Duodenal mucosa (tissue), 2 donors: ENCODE measurements at regions not wholly inside any gene's neighbourhood (a gene's known extent, or its start where the extent isn't known, plus 50 kb on each side); places are given as distances from the start of the nearest gene placed in this dataset.

Source experiments
- H3K27ac ChIP-seq: one replicate; pipeline ENCODE4 v1.7.0; 2013; ENCODE audit warnings: low read depth, low read length
- H3K27me3 ChIP-seq, 2 donors: one replicate each; pipeline ENCODE4 v1.7.0; 2013; ENCODE audit warnings: low read length in 2 of 2, control low read depth in 1 of 2; ENCODE audit not compliant: insufficient read depth in 2 of 2, control insufficient read depth in 1 of 2
- H3K36me3 ChIP-seq, 2 donors: one replicate each; pipeline ENCODE4 v1.7.0; 2013; ENCODE audit warnings: low read length in 2 of 2, control low read depth in 1 of 2; ENCODE audit not compliant: insufficient read depth in 2 of 2, control insufficient read depth in 1 of 2
- H3K4me1 ChIP-seq, 2 donors: one replicate each; pipeline ENCODE4 v1.7.0; 2013; ENCODE audit warnings: low read length in 2 of 2, control low read depth in 1 of 2; ENCODE audit not compliant: insufficient read depth in 2 of 2, control insufficient read depth in 1 of 2
- H3K4me3 ChIP-seq, 2 donors: one replicate each; pipeline ENCODE4 v1.7.0; 2013; ENCODE audit warnings: low read length in 2 of 2, low read depth in 1 of 2
- H3K9ac ChIP-seq, 2 donors: one replicate each; pipeline ENCODE4 v1.7.0; 2013; ENCODE audit warnings: low read length in 2 of 2, low read depth in 1 of 2
- H3K9me3 ChIP-seq, 2 donors: one replicate each; pipeline ENCODE4 v1.7.0; 2013; ENCODE audit warnings: low read length in 2 of 2, control low read depth in 1 of 2; ENCODE audit not compliant: control insufficient read depth in 1 of 2

DNA sequence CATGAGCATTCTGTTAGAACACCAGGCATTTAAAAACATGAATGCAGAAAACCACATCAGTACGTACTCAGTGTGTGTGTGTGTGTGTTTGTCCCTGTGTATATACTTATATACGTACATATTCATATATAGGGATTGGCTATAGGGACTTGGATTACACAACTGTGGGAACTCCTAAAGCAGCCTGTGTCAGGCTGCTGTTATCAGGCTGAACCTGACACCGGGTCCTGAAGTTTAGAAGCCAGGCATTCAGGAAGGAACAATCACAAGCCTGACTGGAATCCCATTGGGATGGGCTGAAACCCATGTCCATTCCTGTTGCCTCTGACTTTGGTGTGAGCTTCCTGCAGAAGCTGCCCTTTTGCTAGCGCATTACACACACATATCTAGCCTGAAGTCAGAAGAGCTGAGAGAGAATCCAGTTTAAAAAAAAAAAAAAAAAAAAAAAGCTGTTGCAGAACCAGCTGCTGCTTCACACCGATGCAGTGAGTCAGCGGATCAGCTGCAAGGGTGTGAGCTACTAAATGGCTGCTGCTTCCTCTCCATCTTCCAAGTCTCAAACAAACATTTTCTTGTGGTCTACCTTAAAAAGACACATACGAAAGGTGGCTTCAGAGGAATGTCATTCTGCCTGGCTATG lies 348.1 kb downstream of the THBS2 start:
- Histone ChIP-seq H3K4me1 (no peaks in the 10 kb centered on the region), H3K36me3 (no peaks in the 10 kb centered on the region), H3K9me3 (no peaks in the 10 kb centered on the region), H3K4me3 (no peak overlapping the region), H3K9ac (no peak overlapping the region), H3K27ac (no peak overlapping the region), H3K27me3 (no peaks in the 10 kb centered on the region)

DNA sequence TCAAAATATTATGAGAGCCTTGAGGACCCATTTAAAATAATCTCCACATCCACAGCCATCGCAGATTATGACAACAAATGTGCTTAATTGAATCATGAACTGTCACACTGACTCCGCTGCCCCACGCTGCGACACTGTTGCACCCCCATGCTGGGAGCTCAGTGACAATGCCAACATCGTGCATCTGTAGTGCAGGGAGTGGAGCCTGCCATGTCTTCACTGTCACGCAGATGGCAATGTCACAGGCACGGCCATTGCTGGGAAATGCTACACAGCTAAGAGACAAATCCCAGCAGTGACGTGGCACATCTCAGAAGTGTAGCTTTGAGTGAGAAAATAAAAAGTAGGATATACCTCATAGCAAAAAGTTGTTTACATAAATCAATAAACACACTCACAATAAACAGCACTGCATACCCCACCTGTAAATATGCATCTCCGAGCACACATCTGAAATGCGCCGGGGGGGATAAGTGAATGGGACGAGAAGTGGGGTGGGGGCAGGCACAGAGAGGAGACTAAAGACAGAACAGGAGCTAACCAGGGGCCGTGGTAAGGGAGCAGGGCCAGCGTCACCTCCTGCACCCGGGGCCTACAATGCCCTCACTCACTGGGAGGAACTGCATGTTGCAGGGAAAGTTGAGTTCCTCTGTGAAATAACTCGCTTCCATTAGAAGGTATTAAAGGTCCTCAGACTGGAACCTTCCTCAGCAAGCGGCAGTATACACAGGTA lies 349.9 kb downstream of the THBS2 start:
- H3K27me3 ChIP-seq, result no peaks in the 10 kb centered on the region
- H3K27ac ChIP-seq, result no peak overlapping the region
- H3K4me3 ChIP-seq, result no peak overlapping the region
- H3K9ac ChIP-seq, result no peak overlapping the region
- H3K4me1 ChIP-seq, result no peaks in the 10 kb centered on the region
- no peaks in the 10 kb centered on the region for H3K9me3 ChIP-seq
- H3K36me3 ChIP-seq, result no peaks in the 10 kb centered on the region

DNA sequence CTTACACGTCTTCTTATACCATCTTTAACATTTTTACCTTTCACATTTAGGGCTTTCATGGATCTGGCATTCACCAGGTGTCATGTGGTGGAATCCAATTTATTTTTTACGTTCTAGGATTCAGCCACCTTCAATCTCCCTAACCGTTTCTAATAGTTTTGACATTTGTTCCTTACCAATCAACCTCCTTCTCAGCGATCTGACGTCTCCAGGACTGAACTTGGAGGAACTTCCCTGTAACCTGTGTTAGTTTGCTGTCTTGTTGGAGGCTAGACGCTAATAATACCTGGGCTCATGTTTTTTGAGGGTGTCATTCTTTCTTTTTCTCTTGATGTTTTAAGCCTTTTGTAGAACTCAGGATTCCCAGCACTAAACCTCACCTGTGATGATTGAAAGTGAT lies 351.6 kb downstream of the THBS2 start:
- Histone ChIP-seq H3K9me3 (no peaks in the 10 kb centered on the region), H3K4me3 (no peak overlapping the region), H3K9ac (no peak overlapping the region), H3K27me3 (no peaks in the 10 kb centered on the region), H3K27ac (no peak overlapping the region), H3K4me1 (no peaks in the 10 kb centered on the region), H3K36me3 (no peaks in the 10 kb centered on the region)

DNA sequence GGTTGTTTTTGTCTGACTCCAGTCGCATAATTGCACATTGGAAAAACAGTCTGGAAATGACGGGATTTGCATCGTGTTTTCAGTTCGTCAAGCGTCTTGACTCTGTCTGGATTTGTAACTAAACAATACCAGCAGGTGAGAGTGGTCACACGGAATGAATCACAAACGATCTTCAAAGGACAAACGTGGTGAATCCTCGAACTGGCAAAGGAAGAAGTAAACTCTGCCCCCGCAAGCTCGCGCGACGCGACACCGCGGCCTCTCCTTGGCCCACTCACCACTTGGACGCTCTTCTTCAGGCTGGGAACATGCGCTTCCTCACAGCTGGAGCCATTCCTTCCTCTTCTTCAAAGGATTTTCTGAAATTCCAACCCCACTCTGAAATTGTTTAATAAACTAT lies 352.6 kb downstream of the THBS2 start:
- no peaks in the 10 kb centered on the region for H3K4me1 ChIP-seq
- H3K36me3 ChIP-seq, result no peaks in the 10 kb centered on the region
- no peaks in the 10 kb centered on the region for H3K27me3 ChIP-seq
- no peak overlapping the region for H3K9ac ChIP-seq
- H3K9me3 ChIP-seq, result peaks cover 0 to 2% of the 10 kb centered on the region in 2 donors
- H3K4me3 ChIP-seq, result no peak overlapping the region
- no peak overlapping the region for H3K27ac ChIP-seq

DNA sequence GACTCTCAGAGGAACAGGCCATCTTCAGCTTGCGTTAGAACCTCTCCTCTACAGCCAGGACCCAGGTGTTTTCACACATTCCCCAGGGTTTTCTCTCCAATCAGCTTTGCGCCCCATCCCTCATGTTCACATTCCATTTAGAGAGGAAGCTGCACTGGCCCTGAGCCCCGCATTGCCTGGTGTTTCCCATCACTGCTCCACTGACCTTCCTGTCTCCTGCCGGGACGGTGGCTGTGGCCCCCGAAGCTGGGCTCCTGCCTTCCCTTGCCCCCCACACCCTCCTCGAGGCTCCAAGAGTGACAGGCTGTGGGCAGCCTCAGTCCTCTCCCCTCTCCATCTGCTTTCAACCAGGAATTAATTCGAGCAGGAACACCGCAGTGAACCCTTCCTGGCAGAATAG lies 357.3 kb downstream of the THBS2 start:
- no peaks in the 10 kb centered on the region for H3K27me3 ChIP-seq
- no peaks in the 10 kb centered on the region for H3K36me3 ChIP-seq
- H3K9me3 ChIP-seq, result peaks cover 0 to 2% of the 10 kb centered on the region in 2 donors
- H3K27ac ChIP-seq, result no peak overlapping the region
- H3K4me3 ChIP-seq, result no peak overlapping the region
- no peak overlapping the region for H3K9ac ChIP-seq
- H3K4me1 ChIP-seq, result peaks cover 11 to 13% of the 10 kb centered on the region in 2 donors

DNA sequence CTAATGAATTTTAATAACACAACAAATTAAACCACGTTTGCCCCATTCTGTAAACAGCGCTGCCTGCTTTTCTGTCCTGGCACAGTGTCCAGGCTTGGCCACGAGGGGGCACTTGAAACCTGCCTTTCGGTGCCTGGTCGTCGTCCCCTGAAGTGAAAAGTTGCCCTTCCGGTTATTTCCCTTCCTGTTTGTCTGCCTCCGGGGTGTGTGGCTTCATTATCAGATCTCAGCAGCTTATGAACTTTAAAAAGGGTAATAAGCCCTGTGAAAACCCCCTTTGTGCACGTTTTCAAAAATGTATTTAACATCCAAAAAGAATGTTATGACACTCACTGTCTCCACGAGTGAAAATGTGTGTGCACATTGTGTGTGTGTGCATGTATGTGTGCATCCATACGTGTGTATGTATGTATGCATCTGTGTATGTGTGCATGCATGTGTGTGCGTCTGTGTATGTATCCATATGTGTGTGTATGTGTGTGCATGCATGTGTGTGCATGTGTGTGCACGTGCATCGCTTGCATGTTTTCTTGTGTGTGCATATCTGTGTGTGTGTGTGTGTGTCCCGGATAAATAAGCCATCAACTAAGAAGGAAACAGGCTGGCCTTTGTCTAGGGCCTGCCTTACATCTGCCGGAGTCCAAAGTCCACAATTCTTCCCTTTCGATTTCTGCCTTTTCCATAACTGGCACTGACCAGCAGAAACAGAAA lies 358.4 kb downstream of the THBS2 start:
- Histone ChIP-seq H3K9ac (peak overlapping the region in 1 of 2 donors; percentile 10), H3K27me3 (no peaks in the 10 kb centered on the region), H3K4me1 (peaks cover 11 to 13% of the 10 kb centered on the region in 2 donors), H3K9me3 (peaks cover 0 to 2% of the 10 kb centered on the region in 2 donors), H3K36me3 (no peaks in the 10 kb centered on the region), H3K4me3 (peak overlapping the region; percentile 57 to 60), H3K27ac (peak overlapping the region; percentile 15)

DNA sequence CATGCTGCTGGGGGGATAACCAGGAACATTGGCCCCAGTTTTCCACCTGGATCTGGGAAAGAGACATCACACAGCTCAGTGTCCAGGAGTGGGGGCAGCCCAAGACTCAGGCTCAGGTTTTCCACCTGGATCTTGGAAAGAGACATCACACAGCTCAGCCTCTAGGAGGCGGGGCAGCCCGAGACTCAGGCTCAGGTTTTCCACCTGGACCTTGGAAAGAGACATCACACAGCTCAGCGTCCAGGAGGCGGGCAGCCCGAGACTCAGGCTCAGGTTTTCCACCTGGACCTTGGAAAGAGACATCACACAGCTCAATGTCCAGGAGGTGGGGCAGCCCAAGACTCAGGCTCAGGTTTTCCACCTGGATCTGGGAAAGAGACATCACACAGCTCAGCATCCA lies 361.6 kb downstream of the THBS2 start:
- H3K27me3 ChIP-seq, result no peaks in the 10 kb centered on the region
- H3K27ac ChIP-seq, result no peak overlapping the region
- H3K4me1 ChIP-seq, result peaks cover 11 to 13% of the 10 kb centered on the region in 2 donors
- H3K9me3 ChIP-seq, result peaks cover 0 to 2% of the 10 kb centered on the region in 2 donors
- H3K4me3 ChIP-seq, result no peak overlapping the region
- no peaks in the 10 kb centered on the region for H3K36me3 ChIP-seq
- H3K9ac ChIP-seq, result no peak overlapping the region

DNA sequence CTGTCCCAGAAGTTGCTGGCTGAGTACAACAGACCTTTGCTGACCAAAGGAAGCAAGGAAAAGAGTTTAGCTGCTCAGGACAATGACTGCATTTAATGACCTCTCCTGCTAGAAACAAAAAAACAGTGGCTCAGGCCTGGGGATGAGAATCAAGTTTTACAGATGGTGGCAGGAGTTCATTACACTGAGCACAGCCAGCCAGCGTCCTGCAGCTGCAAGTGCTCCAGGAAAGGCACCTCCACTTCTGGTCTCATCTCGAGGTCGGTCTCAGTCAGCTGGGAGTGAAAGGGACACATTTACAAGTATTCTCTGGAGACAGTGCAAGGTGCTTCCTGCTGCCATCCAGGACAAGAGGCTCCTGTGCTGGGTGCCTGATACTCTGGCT lies 362.7 kb downstream of the THBS2 start:
- Histone ChIP-seq H3K27me3 (peaks cover 0 to 4% of the 10 kb centered on the region in 2 donors), H3K27ac (no peak overlapping the region)

DNA sequence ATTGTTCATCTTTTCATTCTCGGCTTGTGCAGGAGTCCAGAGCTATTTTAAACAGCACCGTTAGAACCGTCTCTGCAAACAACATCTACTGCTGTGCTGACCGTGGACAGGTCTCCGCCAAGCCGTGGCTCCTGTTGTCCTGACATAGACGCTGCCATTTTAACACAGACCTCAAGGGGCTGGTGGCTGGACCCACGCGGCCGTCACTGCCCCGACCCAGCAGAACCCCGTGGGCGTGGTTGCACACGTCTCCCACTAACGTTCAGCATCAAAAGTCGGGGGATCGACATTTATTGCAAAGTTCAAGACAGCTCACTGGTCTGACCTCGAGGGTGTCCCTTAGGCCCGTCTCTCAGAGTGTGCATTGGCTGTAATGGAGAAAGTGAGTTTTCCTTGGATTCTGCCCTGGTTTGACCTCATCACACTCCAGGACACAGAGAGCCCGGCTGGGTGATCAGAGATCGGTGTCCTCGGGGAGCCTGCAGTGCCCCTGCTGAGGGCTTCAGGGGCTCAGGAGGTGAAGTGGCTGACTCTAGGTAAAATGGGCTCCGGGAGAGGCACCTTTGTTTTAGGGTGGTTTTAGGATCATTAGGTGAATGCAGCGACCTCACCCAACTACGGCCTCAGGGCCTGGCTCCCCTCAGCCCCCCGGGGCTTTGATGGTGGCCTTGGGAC lies 363.2 kb downstream of the THBS2 start:
- Histone ChIP-seq H3K4me1 (peaks cover 13% of the 10 kb centered on the region in 2 donors), H3K27me3 (peaks cover 0 to 5% of the 10 kb centered on the region in 2 donors), H3K9me3 (no peaks in the 10 kb centered on the region), H3K36me3 (no peaks in the 10 kb centered on the region), H3K4me3 (no peak overlapping the region), H3K9ac (no peak overlapping the region), H3K27ac (no peak overlapping the region)

More for the DNA sequence above, 362.7 kb downstream of the THBS2 start:
- Histone ChIP-seq H3K36me3 (no peaks in the 10 kb centered on the region), H3K4me1 (peaks cover 16 to 17% of the 10 kb centered on the region in 2 donors), H3K9ac (no peak overlapping the region), H3K4me3 (no peak overlapping the region), H3K9me3 (no peaks in the 10 kb centered on the region)
